ENCODE measurements at regions not wholly inside any gene's neighbourhood (a gene's known extent, or its start where the extent isn't known, plus 50 kb on each side); places are given as distances from the start of the nearest gene placed in this dataset.
"Not testable (repeated sequence)": the region's sequence is repeated elsewhere in the genome, so short reads cannot be mapped to it uniquely, and the experiment has no call there.

- in situ Hi-C loops (cut with HindIII; ENCODE audit: low pct_ligation_motif_present, low sequenced_read_pairs) = no loop called here
These were observed 300.1 kb downstream of the HIVEP2 start for GRCh38 chr6:142644866-142645265.

GRCh38 chr6:142645663-142646062, 299.3 kb downstream of the HIVEP2 start:
- Histone ChIP-seq H3K27me3 (replicated peaks) (peaks cover 2% of the 10 kb centered on the region), H3K27ac (no peak overlapping the region), H3K4me3 (ENCODE audit: low read depth, low read length) (no peak overlapping the region), H3K36me3 (replicated peaks) (no peaks in the 10 kb centered on the region)
- in situ Hi-C loops (cut with HindIII; ENCODE audit: low pct_ligation_motif_present, low sequenced_read_pairs) = no loop called here
- TF ChIP-seq CTCF (IDR thresholded peaks at IDR 0.05; ENCODE audit: low read depth, low read length, missing control alignments) = no peak
- DNase-seq = no peak

More at GRCh38 chr6:142644866-142645265, 300.1 kb downstream of the HIVEP2 start:
- no peak overlapping the region for H3K4me3 ChIP-seq (ENCODE audit: low read depth, low read length)
- no peak for DNase-seq
- H3K36me3 ChIP-seq (replicated peaks) = no peaks in the 10 kb centered on the region
- H3K27ac ChIP-seq = no peak overlapping the region
- no peak for TF ChIP-seq CTCF (IDR thresholded peaks at IDR 0.05; ENCODE audit: low read depth, low read length, missing control alignments)
- peaks cover 2% of the 10 kb centered on the region for H3K27me3 ChIP-seq (replicated peaks)

- in situ Hi-C loops (cut with HindIII; ENCODE audit: low pct_ligation_motif_present, low sequenced_read_pairs) = no loop called here
These were observed 297.4 kb downstream of the HIVEP2 start for GRCh38 chr6:142647449-142648035.

GRCh38 chr6:142648036-142648451, 296.9 kb downstream of the HIVEP2 start:
- Histone ChIP-seq H3K36me3 (replicated peaks) (no peaks in the 10 kb centered on the region), H3K4me3 (ENCODE audit: low read depth, low read length) (no peak overlapping the region), H3K27me3 (replicated peaks) (peaks cover 2% of the 10 kb centered on the region), H3K27ac (no peak overlapping the region)
- no peak for TF ChIP-seq CTCF (IDR thresholded peaks at IDR 0.05; ENCODE audit: low read depth, low read length, missing control alignments)
- DNase-seq = no peak
- in situ Hi-C loops (cut with HindIII; ENCODE audit: low pct_ligation_motif_present, low sequenced_read_pairs) = no loop called here

More at GRCh38 chr6:142647449-142648035, 297.4 kb downstream of the HIVEP2 start:
- peaks cover 2% of the 10 kb centered on the region for H3K27me3 ChIP-seq (replicated peaks)
- H3K36me3 ChIP-seq (replicated peaks) = no peaks in the 10 kb centered on the region
- DNase-seq = no peak
- H3K27ac ChIP-seq = no peak overlapping the region
- H3K4me3 ChIP-seq (ENCODE audit: low read depth, low read length) = no peak overlapping the region
- TF ChIP-seq CTCF (IDR thresholded peaks at IDR 0.05; ENCODE audit: low read depth, low read length, missing control alignments) = no peak

GRCh38 chr6:142648526-142648925, 296.4 kb downstream of the HIVEP2 start:
- TF ChIP-seq CTCF (IDR thresholded peaks at IDR 0.05; ENCODE audit: low read depth, low read length, missing control alignments) = no peak
- H3K27me3 ChIP-seq (replicated peaks) = peaks cover 2% of the 10 kb centered on the region
- H3K4me3 ChIP-seq (ENCODE audit: low read depth, low read length) = no peak overlapping the region
- no peaks in the 10 kb centered on the region for H3K36me3 ChIP-seq (replicated peaks)
- DNase-seq = no peak
- in situ Hi-C loops (cut with HindIII; ENCODE audit: low pct_ligation_motif_present, low sequenced_read_pairs) = no loop called here
- H3K27ac ChIP-seq = no peak overlapping the region

GRCh38 chr6:142649438-142650234, 295.3 kb downstream of the HIVEP2 start:
- H3K4me3 ChIP-seq (ENCODE audit: low read depth, low read length); DNase-seq; H3K36me3 ChIP-seq (replicated peaks); H3K27me3 ChIP-seq (replicated peaks); H3K27ac ChIP-seq; in situ Hi-C loops (cut with HindIII; ENCODE audit: low pct_ligation_motif_present, low sequenced_read_pairs): not testable (repeated sequence)

Measured in brain microvascular endothelial cell (primary cell).